ENCODE measurements at regions not wholly inside any gene's neighbourhood (a gene's known extent, or its start where the extent isn't known, plus 50 kb on each side); places are given as distances from the start of the nearest gene placed in this dataset.

DNA sequence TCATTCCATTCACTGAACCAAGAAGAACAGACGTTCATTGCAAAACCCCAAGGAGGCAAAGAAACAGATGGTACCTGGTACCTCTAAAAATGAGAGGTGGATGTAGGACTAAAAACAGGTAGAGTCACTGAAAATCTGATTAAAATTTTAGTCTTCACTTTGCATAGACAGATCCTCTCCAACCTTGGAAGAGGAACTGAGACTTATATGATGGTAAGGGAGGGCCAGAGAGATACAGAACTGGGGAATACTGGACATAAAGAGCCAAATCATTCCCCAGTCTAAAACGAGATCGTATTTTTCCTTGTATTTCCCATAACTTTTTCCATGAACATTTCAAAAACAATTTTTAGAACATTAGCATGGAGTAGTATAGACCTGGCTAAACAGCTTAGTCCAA lies 59.7 kb upstream of the SPOPL start:
- no peak overlapping the region for H3K4me3 ChIP-seq (ENCODE audit: low read depth, low read length)
- TF ChIP-seq MYC (IDR thresholded peaks at IDR 0.05; ENCODE audit: low read depth, low read length) (no peak), POLR2A (IDR thresholded peaks at IDR 0.05; ENCODE audit: extremely low read depth, insufficient read length) (no peak)
- TF ChIP-seq, protein P1, sequence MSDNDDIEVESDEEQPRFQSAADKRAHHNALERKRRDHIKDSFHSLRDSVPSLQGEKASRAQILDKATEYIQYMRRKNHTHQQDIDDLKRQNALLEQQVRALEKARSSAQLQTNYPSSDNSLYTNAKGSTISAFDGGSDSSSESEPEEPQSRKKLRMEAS (IDR thresholded peaks at IDR 0.05; ENCODE audit: low read depth, low read length), result no peak
- TF ChIP-seq, protein P2, sequence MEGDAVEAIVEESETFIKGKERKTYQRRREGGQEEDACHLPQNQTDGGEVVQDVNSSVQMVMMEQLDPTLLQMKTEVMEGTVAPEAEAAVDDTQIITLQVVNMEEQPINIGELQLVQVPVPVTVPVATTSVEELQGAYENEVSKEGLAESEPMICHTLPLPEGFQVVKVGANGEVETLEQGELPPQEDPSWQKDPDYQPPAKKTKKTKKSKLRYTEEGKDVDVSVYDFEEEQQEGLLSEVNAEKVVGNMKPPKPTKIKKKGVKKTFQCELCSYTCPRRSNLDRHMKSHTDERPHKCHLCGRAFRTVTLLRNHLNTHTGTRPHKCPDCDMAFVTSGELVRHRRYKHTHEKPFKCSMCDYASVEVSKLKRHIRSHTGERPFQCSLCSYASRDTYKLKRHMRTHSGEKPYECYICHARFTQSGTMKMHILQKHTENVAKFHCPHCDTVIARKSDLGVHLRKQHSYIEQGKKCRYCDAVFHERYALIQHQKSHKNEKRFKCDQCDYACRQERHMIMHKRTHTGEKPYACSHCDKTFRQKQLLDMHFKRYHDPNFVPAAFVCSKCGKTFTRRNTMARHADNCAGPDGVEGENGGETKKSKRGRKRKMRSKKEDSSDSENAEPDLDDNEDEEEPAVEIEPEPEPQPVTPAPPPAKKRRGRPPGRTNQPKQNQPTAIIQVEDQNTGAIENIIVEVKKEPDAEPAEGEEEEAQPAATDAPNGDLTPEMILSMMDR (IDR thresholded peaks at IDR 0.05; ENCODE audit: low read depth, low read length), result no peak
- no peak for DNase-seq (ENCODE audit: low read depth)

DNA sequence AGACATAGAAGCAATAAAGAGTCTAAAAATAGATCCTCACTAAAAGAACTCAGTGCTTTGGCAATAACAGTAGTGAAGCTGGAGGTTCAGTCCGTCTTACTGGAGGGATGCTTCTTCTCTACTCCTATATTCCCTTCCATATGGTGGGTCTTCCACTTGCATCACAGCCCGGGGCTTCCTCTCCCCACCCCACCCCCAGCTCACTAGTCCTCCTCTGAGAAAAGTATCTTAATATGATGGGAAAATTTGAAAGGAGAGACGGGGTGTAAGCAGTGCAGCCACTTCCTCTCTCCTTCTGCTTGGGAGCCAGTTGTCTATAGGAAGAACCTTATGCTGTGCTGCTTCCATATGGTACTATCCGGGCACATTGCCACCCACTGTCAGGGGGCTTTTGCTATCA lies 57.2 kb upstream of the SPOPL start:
- no peak for DNase-seq (ENCODE audit: low read depth)
- no peak for TF ChIP-seq POLR2A (IDR thresholded peaks at IDR 0.05; ENCODE audit: extremely low read depth, insufficient read length)
- TF ChIP-seq, protein P2 (IDR thresholded peaks at IDR 0.05; ENCODE audit: low read depth, low read length), result no peak
- no peak for TF ChIP-seq MYC (IDR thresholded peaks at IDR 0.05; ENCODE audit: low read depth, low read length)
- TF ChIP-seq, protein P1 (IDR thresholded peaks at IDR 0.05; ENCODE audit: low read depth, low read length), result no peak
- no peak overlapping the region for H3K4me3 ChIP-seq (ENCODE audit: low read depth, low read length)

DNA sequence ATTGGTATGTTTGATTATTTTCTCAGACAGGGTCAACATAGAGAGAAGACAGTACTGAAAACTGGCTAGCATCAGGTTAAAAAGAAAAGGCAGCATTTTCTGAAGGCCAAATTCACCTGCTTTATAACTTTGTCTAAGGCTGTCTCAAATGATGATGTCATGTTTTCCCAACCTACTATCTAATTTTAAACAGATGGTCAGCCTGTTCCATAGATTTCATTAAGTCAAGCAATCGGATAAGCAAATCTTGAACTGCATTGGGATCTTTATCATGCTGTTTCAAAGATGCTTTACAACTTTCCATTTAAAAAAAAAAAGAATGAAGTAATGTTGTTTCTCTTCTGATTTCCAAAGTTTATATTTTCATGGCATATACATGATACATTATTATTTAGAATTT lies 56.3 kb upstream of the SPOPL start:
- DNase-seq (ENCODE audit: low read depth), result no peak
- H3K4me3 ChIP-seq (ENCODE audit: low read depth, low read length), result no peak overlapping the region
- TF ChIP-seq, protein P1 (IDR thresholded peaks at IDR 0.05; ENCODE audit: low read depth, low read length), result no peak
- TF ChIP-seq MYC (IDR thresholded peaks at IDR 0.05; ENCODE audit: low read depth, low read length) (no peak), POLR2A (IDR thresholded peaks at IDR 0.05; ENCODE audit: extremely low read depth, insufficient read length) (no peak)
- TF ChIP-seq, protein P2 (IDR thresholded peaks at IDR 0.05; ENCODE audit: low read depth, low read length), result no peak

DNA sequence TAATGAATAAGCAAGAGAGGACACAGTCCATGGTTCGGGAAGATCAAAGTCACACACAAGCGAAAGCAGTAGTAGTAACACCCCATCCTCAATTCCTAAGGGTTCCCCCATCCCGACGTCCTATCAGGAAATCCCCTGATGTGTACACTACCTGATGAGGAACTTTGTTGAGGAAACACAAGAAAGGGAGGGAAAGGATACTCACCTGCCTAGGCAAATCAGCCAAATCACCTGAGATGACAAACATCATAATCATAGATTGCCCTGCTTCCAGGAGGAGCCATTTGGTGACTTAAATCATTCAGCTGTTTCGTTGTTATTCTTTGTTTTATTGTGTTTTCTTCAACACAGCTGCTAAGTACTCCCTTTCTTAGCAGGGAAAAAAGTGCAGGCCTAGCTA lies 55.5 kb upstream of the SPOPL start:
- no peak overlapping the region for H3K4me3 ChIP-seq (ENCODE audit: low read depth, low read length)
- TF ChIP-seq, protein P1 (IDR thresholded peaks at IDR 0.05; ENCODE audit: low read depth, low read length), result no peak
- no peak for DNase-seq (ENCODE audit: low read depth)

DNA sequence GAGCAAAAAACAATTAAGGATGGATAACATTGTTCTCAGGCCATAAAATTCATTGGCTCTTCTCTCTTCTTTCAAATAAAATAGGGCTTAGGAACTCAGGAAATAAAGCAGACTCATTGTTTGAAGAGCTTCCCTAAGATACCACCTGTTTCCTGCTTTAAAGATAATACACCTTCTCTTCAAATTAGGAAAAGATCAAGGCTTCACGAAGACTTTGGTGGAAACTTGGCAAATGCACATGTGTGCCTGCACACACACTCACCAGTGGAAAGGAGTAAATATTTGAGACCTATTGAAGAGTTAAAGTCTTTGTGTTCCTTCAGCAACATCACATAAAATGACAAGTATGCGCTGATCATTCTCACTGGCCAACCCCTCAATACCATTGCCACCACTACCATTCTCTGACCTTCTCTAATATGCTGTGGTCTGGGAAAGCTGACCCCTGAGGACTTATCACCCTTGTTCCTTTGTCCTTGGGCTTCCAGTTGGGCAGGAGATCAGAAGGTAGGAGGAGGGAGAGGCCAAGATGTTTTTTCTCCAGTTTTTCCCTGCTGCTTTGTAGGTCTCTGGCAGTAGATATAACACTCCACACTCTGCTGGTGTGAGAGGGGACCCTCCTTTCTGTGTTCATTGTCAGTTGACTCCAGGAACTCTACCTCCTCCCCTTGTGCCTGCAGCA lies 53.5 kb upstream of the SPOPL start:
- TF ChIP-seq, protein P2 (IDR thresholded peaks at IDR 0.05; ENCODE audit: low read depth, low read length), result no peak
- no peak for TF ChIP-seq POLR2A (IDR thresholded peaks at IDR 0.05; ENCODE audit: extremely low read depth, insufficient read length)
- no peak for DNase-seq (ENCODE audit: low read depth)
- no peak overlapping the region for H3K4me3 ChIP-seq (ENCODE audit: low read depth, low read length)
